Thyroid gland (tissue), 4 donors: ENCODE measurements at regions not wholly inside any gene's neighbourhood (a gene's known extent, or its start where the extent isn't known, plus 50 kb on each side); places are given as distances from the start of the nearest gene placed in this dataset.
A peak's percentile ranks its signal among the peaks of the same experiment; 100 is the strongest.

ENCODE experiments used
- DNase-seq, 2 donors: peaks; one replicate each; pipeline ENCODE4 v3.0.0-alpha.2; 2019
- H3K27ac ChIP-seq, 3 donors: fragments of 200-600 bp; sonication (generic); 1 replicate in 2 of 3; 2 replicates in 1 of 3; pipeline ENCODE4 v1.5.1; 2016 to 2019; ENCODE audit warnings: mild to moderate bottlenecking in 1 of 3, moderate library complexity in 1 of 3
- H3K27me3 ChIP-seq: fragments of 200-600 bp; sonication (generic); one replicate; pipeline ENCODE4 v1.5.1; 2019
- H3K36me3 ChIP-seq, 2 donors: fragments of 200-600 bp; sonication (generic); one replicate each; pipeline ENCODE4 v1.5.1; 2016 to 2019
- H3K4me1 ChIP-seq, 2 donors: fragments of 200-600 bp; sonication (generic); one replicate each; pipeline ENCODE4 v1.5.1; 2017 to 2019
- H3K4me3 ChIP-seq, 3 donors: fragments of 200-600 bp; sonication (generic); replicated peaks in 1 of 3; 1 replicate in 2 of 3; 2 replicates in 1 of 3; pipeline ENCODE4 v1.5.1; 2016; ENCODE audit warnings: mild to moderate bottlenecking in 1 of 3
- H3K9me3 ChIP-seq: fragments of 200-600 bp; sonication (generic); one replicate; pipeline ENCODE4 v1.5.1; 2017
- CTCF ChIP-seq, 6 experiments: fragments of 200-600 bp in 3 of 6; fragments of 450-650 bp in 3 of 6; sonication (generic) in 3 of 6; IDR thresholded peaks; one replicate each; pipeline ENCODE4 v1.5.1; 2016 to 2019; ENCODE audit warnings: antibody characterized with exemption in 6 of 6, mild to moderate bottlenecking in 2 of 6, inconsistent platforms in 1 of 6, moderate library complexity in 1 of 6
- POLR2A ChIP-seq, 2 donors: fragments of 450-650 bp; IDR thresholded peaks; one replicate each; pipeline ENCODE4 v1.6.1; 2017; ENCODE audit warnings: antibody characterized with exemption in 2 of 2, mild to moderate bottlenecking in 2 of 2, moderate library complexity in 1 of 2
- WGBS, 2 donors: methylation state at CpG; one replicate each; pipeline ENCODE4 v1.1.5; 2017; 5-methylcytosine and 5-hydroxymethylcytosine counted together
- intact Hi-C: fragments of 100-400 bp; cut with DNase I; formaldehyde crosslinking; loops from one replicate; pipeline ENCODE4 v1.15.1; 2023

- H3K4me1 ChIP-seq, result peaks cover 26 to 36% of the 10 kb centered on the region in 2 donors
- no peak for TF ChIP-seq POLR2A (IDR thresholded peaks at IDR 0.05)
- TF ChIP-seq CTCF (IDR thresholded peaks at IDR 0.05), result no peak
- H3K27ac ChIP-seq, result no peak overlapping the region
- H3K4me3 ChIP-seq, result no peak overlapping the region
- H3K9me3 ChIP-seq, result no peaks in the 10 kb centered on the region
- intact Hi-C loops, result no loop called here
- DNase-seq, result no peak
- no peaks in the 10 kb centered on the region for H3K36me3 ChIP-seq
- 67 to 79% methylated on average over 9 of the region's 9 CpGs for WGBS, 2 donors
- H3K27me3 ChIP-seq, result no peaks in the 10 kb centered on the region
Observed at GRCh38 chr2:30351116-30351515, 95.9 kb upstream of the LCLAT1 start.

GRCh38 chr2:30351949-30352348 is 95.1 kb upstream of the LCLAT1 start:
- no peaks in the 10 kb centered on the region for H3K27me3 ChIP-seq
- no peak overlapping the region for H3K4me3 ChIP-seq
- H3K36me3 ChIP-seq, result no peaks in the 10 kb centered on the region
- no peak for TF ChIP-seq POLR2A (IDR thresholded peaks at IDR 0.05)
- no peak overlapping the region for H3K27ac ChIP-seq
- WGBS, 2 donors, result 71 to 88% methylated on average over 3 of the region's 3 CpGs
- peaks cover 22 to 34% of the 10 kb centered on the region in 2 donors for H3K4me1 ChIP-seq
- intact Hi-C loops, result no loop called here
- H3K9me3 ChIP-seq, result no peaks in the 10 kb centered on the region
- no peak for DNase-seq

DNA sequence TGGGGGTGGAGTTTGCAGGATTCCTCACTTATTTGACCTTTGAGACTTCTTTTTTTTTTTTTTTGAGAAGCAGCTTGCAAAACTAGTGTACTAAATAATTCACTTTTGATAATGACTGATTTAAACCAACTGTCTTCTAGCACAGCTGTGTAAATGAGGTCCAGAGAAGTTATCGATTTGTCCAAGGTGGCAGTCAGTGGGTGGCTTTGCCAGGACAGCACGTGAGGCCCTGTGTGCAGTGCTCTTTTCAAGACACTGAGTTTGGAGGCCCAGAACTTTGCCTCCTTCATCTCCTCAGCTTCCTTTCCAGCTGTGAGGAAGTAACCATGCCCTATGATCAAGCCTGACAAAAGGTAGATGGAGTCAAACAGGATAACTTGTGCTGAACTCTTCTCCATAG is 92.9 kb upstream of the LCLAT1 start:
- TF ChIP-seq POLR2A (IDR thresholded peaks at IDR 0.05) (no peak), CTCF (IDR thresholded peaks at IDR 0.05) (no peak)
- H3K36me3 ChIP-seq, result no peaks in the 10 kb centered on the region
- 83 to 85% methylated on average over 2 of the region's 2 CpGs for WGBS, 2 donors
- H3K9me3 ChIP-seq, result no peaks in the 10 kb centered on the region
- intact Hi-C loops, result no loop called here
- DNase-seq, result no peak
- H3K27me3 ChIP-seq, result no peaks in the 10 kb centered on the region
- no peak overlapping the region for H3K4me3 ChIP-seq
- peaks cover 21 to 30% of the 10 kb centered on the region in 2 donors for H3K4me1 ChIP-seq
- H3K27ac ChIP-seq, result no peak overlapping the region

DNA sequence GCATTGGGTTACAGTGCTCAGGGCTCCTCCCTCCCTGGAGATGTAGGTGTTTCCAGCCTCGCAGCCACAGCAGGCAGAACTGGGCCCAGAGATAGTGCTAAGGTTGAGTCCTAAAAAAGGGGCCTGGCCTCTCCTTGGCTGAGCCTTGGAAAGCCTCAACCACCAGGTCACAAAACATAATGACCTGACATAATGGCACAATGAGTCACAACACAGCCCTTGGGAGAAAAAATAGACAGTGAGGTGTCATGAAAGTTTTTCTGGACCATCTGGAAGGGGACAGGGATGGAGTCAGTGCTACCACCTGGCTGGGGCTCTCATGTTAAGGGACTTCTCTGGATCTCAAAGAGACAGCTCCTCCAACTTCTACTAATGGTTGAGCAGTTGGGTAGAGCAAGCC is 92.4 kb upstream of the LCLAT1 start:
- TF ChIP-seq POLR2A (IDR thresholded peaks at IDR 0.05), result no peak
- no peak for TF ChIP-seq CTCF (IDR thresholded peaks at IDR 0.05)
- peaks cover 25 to 34% of the 10 kb centered on the region in 2 donors for H3K4me1 ChIP-seq
- intact Hi-C loops, result no loop called here
- no peaks in the 10 kb centered on the region for H3K36me3 ChIP-seq
- no peaks in the 10 kb centered on the region for H3K9me3 ChIP-seq
- H3K4me3 ChIP-seq, result no peak overlapping the region
- WGBS, 2 donors, result 91 to 100% methylated on average over 1 of the region's 1 CpG
- no peak for DNase-seq
- H3K27me3 ChIP-seq, result no peaks in the 10 kb centered on the region
- H3K27ac ChIP-seq, result peak overlapping the region in 1 of 3 donors; percentile 43

DNA sequence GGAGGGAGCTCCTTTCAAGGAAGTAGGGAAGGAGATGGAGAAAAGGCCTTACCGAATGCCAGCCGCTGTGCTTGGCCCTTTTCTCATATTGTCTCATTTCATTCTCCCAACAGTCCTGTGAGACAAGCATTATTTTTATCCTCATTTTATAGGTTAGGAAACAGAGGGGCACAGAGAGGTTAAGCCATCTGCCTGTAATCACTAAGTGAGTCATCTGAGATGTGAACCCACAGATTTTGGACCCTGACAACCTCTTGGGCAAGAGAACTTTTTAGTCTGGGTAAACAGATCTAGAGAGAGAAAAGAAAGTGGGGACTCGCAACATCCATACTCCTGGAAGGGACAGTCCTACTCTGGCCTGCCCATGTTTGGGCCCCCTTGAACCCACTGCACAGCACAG is 91.7 kb upstream of the LCLAT1 start:
- TF ChIP-seq CTCF (IDR thresholded peaks at IDR 0.05) (no peak), POLR2A (IDR thresholded peaks at IDR 0.05) (no peak)
- intact Hi-C loops, result no loop called here
- H3K9me3 ChIP-seq, result no peaks in the 10 kb centered on the region
- H3K4me3 ChIP-seq, result no peak overlapping the region
- no peak for DNase-seq
- peak overlapping the region in 2 of 3 donors; percentile 15 to 43 for H3K27ac ChIP-seq
- WGBS, 2 donors, result 97 to 98% methylated on average over 3 of the region's 3 CpGs
- no peaks in the 10 kb centered on the region for H3K27me3 ChIP-seq
- H3K36me3 ChIP-seq, result no peaks in the 10 kb centered on the region
- peaks cover 29 to 41% of the 10 kb centered on the region in 2 donors for H3K4me1 ChIP-seq

GRCh38 chr2:30356071-30356470 is 91.0 kb upstream of the LCLAT1 start:
- H3K27me3 ChIP-seq, result no peaks in the 10 kb centered on the region
- H3K36me3 ChIP-seq, result no peaks in the 10 kb centered on the region
- 91 to 92% methylated on average over 6 of the region's 6 CpGs for WGBS, 2 donors
- H3K4me1 ChIP-seq, result peaks cover 37 to 49% of the 10 kb centered on the region in 2 donors
- DNase-seq, result no peak
- H3K9me3 ChIP-seq, result no peaks in the 10 kb centered on the region
- intact Hi-C loops, result no loop called here
- peak overlapping the region in 1 of 3 donors; percentile 15 for H3K27ac ChIP-seq
- TF ChIP-seq CTCF (IDR thresholded peaks at IDR 0.05) (no peak), POLR2A (IDR thresholded peaks at IDR 0.05) (no peak)
- no peak overlapping the region for H3K4me3 ChIP-seq
